LHCN-M2 (cell line): ENCODE measurements at regions not wholly inside any gene's neighbourhood (a gene's known extent, or its start where the extent isn't known, plus 50 kb on each side); places are given as distances from the start of the nearest gene placed in this dataset.

Source experiments
- DNase-seq: peaks from one replicate; pipeline ENCODE4 v3.0.0-alpha.2; 2012; ENCODE audit warnings: low read depth

- no peak for DNase-seq
These were observed 131.6 kb downstream of the TPRA1 start for GRCh38 chr3:127458696-127459604.

GRCh38 chr3:127457546-127458145 is 132.9 kb downstream of the TPRA1 start:
- DNase-seq = no peak

GRCh38 chr3:127457094-127457475 is 133.4 kb downstream of the TPRA1 start:
- DNase-seq = peak; percentile 11

GRCh38 chr3:127456471-127457093 is 134.0 kb downstream of the TPRA1 start:
- DNase-seq = peak; percentile 27

GRCh38 chr3:127455541-127456450 is 134.7 kb downstream of the TPRA1 start:
- peak; percentile 34 for DNase-seq

GRCh38 chr3:127454968-127455367 is 135.6 kb downstream of the TPRA1 start:
- no peak for DNase-seq

GRCh38 chr3:127454051-127454450 is 136.5 kb downstream of the TPRA1 start:
- DNase-seq = no peak

GRCh38 chr3:127452321-127452821 is 138.2 kb downstream of the TPRA1 start:
- no peak for DNase-seq

GRCh38 chr3:127451321-127451720 is 139.2 kb downstream of the TPRA1 start:
- DNase-seq = no peak

- DNase-seq = no peak
These were observed 140.2 kb downstream of the TPRA1 start for GRCh38 chr3:127450331-127450730.

- DNase-seq = no peak
These were observed 140.9 kb downstream of the TPRA1 start for GRCh38 chr3:127449486-127450212.

GRCh38 chr3:127448671-127449070 is 141.9 kb downstream of the TPRA1 start:
- DNase-seq = no peak

GRCh38 chr3:127448161-127448561 is 142.4 kb downstream of the TPRA1 start:
- DNase-seq = no peak

- DNase-seq = no peak
These were observed 143.8 kb downstream of the TPRA1 start for GRCh38 chr3:127446756-127447155.

- DNase-seq = no peak
These were observed 144.8 kb downstream of the TPRA1 start for GRCh38 chr3:127445581-127446343.

- DNase-seq = no peak
These were observed 145.8 kb downstream of the TPRA1 start for GRCh38 chr3:127444761-127445160.

- DNase-seq = no peak
These were observed 146.8 kb downstream of the TPRA1 start for GRCh38 chr3:127443581-127444375.

- no peak for DNase-seq
These were observed 148.0 kb downstream of the TPRA1 start for GRCh38 chr3:127442506-127442905.

- no peak for DNase-seq
These were observed 148.8 kb downstream of the TPRA1 start for GRCh38 chr3:127441764-127442163.
